NB4 (cell line): ENCODE measurements at regions not wholly inside any gene's neighbourhood (a gene's known extent, or its start where the extent isn't known, plus 50 kb on each side); places are given as distances from the start of the nearest gene placed in this dataset.

Experiments
- CTCF ChIP-seq: IDR thresholded peaks from one replicate; pipeline ENCODE4 v1.5.1; 2012; ENCODE audit warnings: low read depth, low read length
- POLR2A ChIP-seq: IDR thresholded peaks from 2 replicates; pipeline ENCODE4 v1.6.1; 2011; ENCODE audit warnings: mild to moderate bottlenecking; ENCODE audit not compliant: insufficient read length; ENCODE audit errors: extremely low read depth

DNA sequence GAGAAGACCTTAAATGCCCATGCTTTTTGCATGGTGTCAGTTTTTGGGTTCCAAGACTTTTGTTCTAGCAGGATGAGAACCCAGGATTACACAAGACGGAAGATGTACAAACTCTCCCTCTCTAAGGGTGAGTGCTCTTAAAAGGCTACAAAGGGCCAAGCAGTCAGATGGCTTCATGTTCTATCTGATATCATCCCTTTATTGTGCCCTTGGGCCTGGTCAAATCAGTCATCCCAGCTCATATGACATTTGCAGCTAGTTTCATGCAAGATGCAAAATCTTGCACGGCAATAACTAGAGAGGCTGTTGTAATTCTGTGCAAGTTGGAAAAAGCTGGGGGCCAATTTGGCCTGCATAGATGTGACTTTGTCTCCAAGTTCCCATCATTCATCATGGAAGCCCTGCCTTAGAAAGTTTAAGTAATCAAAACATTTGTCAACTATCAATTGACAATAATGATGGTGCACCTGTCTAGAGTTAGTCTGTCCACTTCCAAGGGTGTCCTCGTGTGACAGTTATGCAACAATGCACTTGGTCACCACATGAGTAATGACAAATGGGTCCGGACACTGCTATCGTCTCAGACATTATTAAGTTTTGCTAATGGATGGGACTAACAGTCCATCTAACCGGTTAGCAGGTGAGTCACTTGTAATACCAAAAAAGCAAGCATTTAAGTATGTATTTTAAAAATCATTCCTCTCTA lies 58.6 kb upstream of the ZFHX3 start:
- no peak for TF ChIP-seq POLR2A
- no peak for TF ChIP-seq CTCF
